ENCODE measurements at regions not wholly inside any gene's neighbourhood (a gene's known extent, or its start where the extent isn't known, plus 50 kb on each side); places are given as distances from the start of the nearest gene placed in this dataset.

GRCh38 chr11:122512688-122513087 is 142.8 kb upstream of the UBASH3B start:
- FAIRE-seq (no peak), DNase-seq (ENCODE audit: extremely low read depth in 1 of 4, low spot score in 3 of 4) (no peak), ATAC-seq (no peak)
- no peaks in the 10 kb centered on the region for H3K27me3 ChIP-seq (ENCODE audit: control insufficient read depth in 2 of 2, insufficient read depth in 2 of 2, low read length in 2 of 2)
- H3K4me3 ChIP-seq, result no peak overlapping the region
- no peaks in the 10 kb centered on the region for H3K9me1 ChIP-seq (ENCODE audit: control insufficient read depth, insufficient read depth, low read length)
- ChIA-PET CTCF (ENCODE audit: low intra/inter-chr PET ratio) (no interaction called here), POLR2A (no interaction called here)
- no peaks in the 10 kb centered on the region for H3K36me3 ChIP-seq (ENCODE audit: control insufficient read depth, insufficient read depth, low read length)
- no peaks in the 10 kb centered on the region for H3K4me1 ChIP-seq (replicated peaks in 1 of 2; ENCODE audit: control insufficient read depth in 2 of 2, insufficient read depth in 2 of 2, low read length in 2 of 2)
- H2AFZ ChIP-seq (ENCODE audit: low read depth, low read length), result no peak overlapping the region
- intact Hi-C loops (cut with micrococcal nuclease), result no loop called here
- no peak overlapping the region for H3K4me2 ChIP-seq (ENCODE audit: insufficient read depth, low read length)
- no TSS peak for BruUV-seq (replicated peaks)
- no peaks in the 10 kb centered on the region for H3K9me3 ChIP-seq (replicated peaks; ENCODE audit: control insufficient read depth, insufficient read depth, low read depth, low read length)
- no peaks in the 10 kb centered on the region for H4K20me1 ChIP-seq (replicated peaks; ENCODE audit: control insufficient read depth, insufficient read depth, low read length)
- in situ Hi-C loops (cut with MboI), result no loop called here
- H3K27ac ChIP-seq (ENCODE audit: extremely low read depth, low read depth, low read length), result no peak overlapping the region
- 0% methylated on average over 2 of the region's 2 CpGs for WGBS (ENCODE audit: insufficient coverage, low coverage, missing lambda C conversion rate)
- no peaks in the 10 kb centered on the region for H3K79me2 ChIP-seq (ENCODE audit: control insufficient read depth, insufficient read depth, low read length)
- no peak overlapping the region for H3K9ac ChIP-seq (ENCODE audit: insufficient read depth in 1 of 2, low read depth in 2 of 2, low read length in 2 of 2)
- TF ChIP-seq ZNF224 (CRISPR knock-in tag; IDR thresholded peaks at IDR 0.05) (no peak), HMBOX1 (IDR thresholded peaks at IDR 0.05) (no peak), PHF8 (IDR thresholded peaks at IDR 0.05; ENCODE audit: borderline replicate concordance, low read length) (no peak), ZNF280B (CRISPR knock-in tag; IDR thresholded peaks at IDR 0.05) (no peak), PBX2 (CRISPR knock-in tag; IDR thresholded peaks at IDR 0.05; ENCODE audit: low read depth) (no peak), PBX2 (tag; conservative IDR thresholded peaks at IDR 0.05; ENCODE audit: low read depth) (no peak), SFPQ (IDR thresholded peaks at IDR 0.05; ENCODE audit: low read depth, low read length) (no peak), TRIM25 (IDR thresholded peaks at IDR 0.05; ENCODE audit: borderline replicate concordance) (no peak), TAF15 (IDR thresholded peaks at IDR 0.05; ENCODE audit: low read depth, low read length) (no peak), ARHGAP35 (IDR thresholded peaks at IDR 0.05; ENCODE audit: partially characterized antibody) (no peak), KDM1A (IDR thresholded peaks at IDR 0.05) (no peak), PREB (CRISPR knock-in tag; IDR thresholded peaks at IDR 0.05) (no peak)

Measured in K562 (cell line).